Pancreas (tissue), 10 donors: ENCODE measurements at regions not wholly inside any gene's neighbourhood (a gene's known extent, or its start where the extent isn't known, plus 50 kb on each side); places are given as distances from the start of the nearest gene placed in this dataset.

Source experiments
- ATAC-seq, 4 donors: fragments of 200-7000 bp; cut with Tn5 transposase; one replicate each; pipeline versions ENCODE4 v1.8.0 to v1.9.1; 2020; ENCODE audit warnings: mild to moderate bottlenecking in 4 of 4, moderate library complexity in 4 of 4
- DNase-seq, 6 donors: peaks; one replicate each; pipeline ENCODE4 v3.0.0-alpha.2; 2020
- FAIRE-seq: peaks from 2 replicates; lab custom pipeline; 2012; peaks lifted over from hg19 to GRCh38; lab: Jason Lieb, UNC
- H3K27ac ChIP-seq, 4 donors: fragments of 200-600 bp; sonication (generic); 1 replicate in 3 of 4; 2 replicates in 1 of 4; pipeline versions ENCODE4 v1.5.0 to v1.8.0; 2020
- H3K27me3 ChIP-seq, 4 donors: fragments of 200-600 bp; one replicate each; pipeline ENCODE4 v1.8.0; 2021
- H3K36me3 ChIP-seq, 3 donors: fragments of 200-600 bp; sonication (generic) in 1 of 3; one replicate each; pipeline versions ENCODE4 v1.5.0 to v1.8.0; 2020 to 2021
- H3K4me1 ChIP-seq, 3 donors: fragments of 200-600 bp; one replicate each; pipeline ENCODE4 v1.8.0; 2021
- H3K4me3 ChIP-seq, 4 donors: fragments of 200-600 bp; sonication (generic) in 2 of 4; one replicate each; pipeline versions ENCODE4 v1.5.0 to v1.8.0; 2020 to 2021
- H3K9me3 ChIP-seq, 4 donors: fragments of 200-600 bp; one replicate each; pipeline ENCODE4 v1.8.0; 2021
- WGBS, 2 donors: extraction: QIAGEN DNeasy Blood & Tissue Kit; methylation state at CpG; one replicate each; pipeline ENCODE4 v1.1.7; 2013; 5-methylcytosine and 5-hydroxymethylcytosine counted together
- intact Hi-C, 3 donors: fragments of 100-400 bp; cut with DNase I; formaldehyde crosslinking; loops; one replicate each; pipeline versions ENCODE4 v1.11.1 to v1.14.2; 2022
- TF ChIP-seq, protein P1 (sequence below), 4 donors: fragments of 200-600 bp; sonication (generic) in 3 of 4; IDR thresholded peaks; one replicate each; pipeline versions ENCODE4 v1.5.0 to v1.8.0; 2021; ENCODE audit warnings: antibody characterized with exemption in 4 of 4
- donor health status: healthy with polysubstance abuse.
- donor health status: DM: no; HTN: no; CAD: no; lungs with moderate emphysema.
- donor health status: DM: no; HTN: no; CAD: no.
- donor health status: control.
- donor health status: control.
- donor health status: Bipolar disorder and iron deficiency.
- donor health status: DM: yes; HTN: yes; CAD: no.
- donor health status: DM: no; HTN: no; CAD: no.
- donor health status: DM: no; HTN: no; CAD: no.
- donor health status: DM: yes; HTN: yes; CAD: no.

DNA sequence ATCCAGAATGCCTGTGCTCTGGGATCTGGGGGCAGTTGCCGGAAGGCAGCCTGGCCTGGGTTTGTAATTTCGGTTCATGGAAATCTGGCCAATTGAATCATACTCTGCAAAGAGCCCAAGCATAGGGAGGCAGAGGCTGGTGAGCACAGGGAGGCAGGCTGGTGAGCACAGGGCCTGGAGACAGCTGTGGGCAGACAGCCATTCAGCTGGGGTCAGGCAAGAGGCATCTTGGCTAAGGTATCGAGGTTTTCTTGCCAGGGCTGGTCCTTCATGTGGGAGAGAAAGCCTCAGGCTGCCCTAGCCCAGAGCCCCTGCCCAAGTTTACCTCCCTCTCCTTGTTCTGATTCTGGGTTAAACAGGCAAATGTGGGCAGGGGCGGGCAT is 63.7 kb upstream of the BAIAP2L1 start:
- no peak overlapping the region for H3K27ac ChIP-seq
- DNase-seq (peak in 2 of 6 donors; percentile 20 to 29), ATAC-seq (peak; percentile 29 to 62 (median 42))

DNA sequence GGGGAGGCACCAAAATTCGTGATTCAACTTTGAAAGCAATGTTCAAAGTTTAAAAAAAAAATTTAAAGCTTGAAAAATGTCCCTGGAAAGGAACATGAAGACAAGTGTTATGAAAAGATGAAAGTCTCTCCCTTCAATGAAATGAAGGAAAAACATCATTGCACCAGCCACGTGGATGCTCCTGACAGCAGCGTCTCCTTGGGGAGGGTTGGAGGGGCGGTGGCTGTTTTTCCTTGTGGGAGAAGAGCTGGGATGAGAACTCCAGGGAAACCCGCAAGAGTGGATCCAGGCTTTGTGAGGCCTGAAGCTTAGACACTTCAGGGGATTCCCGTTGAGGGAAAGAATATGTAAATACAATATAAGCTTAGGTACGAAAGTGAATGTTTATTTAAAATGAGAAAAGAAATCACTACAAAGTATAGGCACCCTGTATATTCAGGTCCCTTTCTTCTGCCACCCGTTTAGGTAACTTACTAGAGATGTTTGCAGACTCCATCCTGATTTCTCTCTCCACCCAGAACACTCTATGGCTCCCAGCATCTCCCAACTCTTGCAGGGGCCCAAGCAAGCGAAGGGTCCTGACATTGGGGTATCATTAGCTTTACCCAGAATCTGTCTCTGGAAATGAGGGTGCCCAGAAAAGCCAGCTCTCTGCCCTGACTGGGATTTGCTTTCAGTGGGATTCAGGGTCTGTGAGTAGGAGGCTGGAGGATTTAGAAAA is 63.1 kb upstream of the BAIAP2L1 start:
- H3K4me3 ChIP-seq = no peak overlapping the region
- ATAC-seq (no peak), FAIRE-seq (no peak), DNase-seq (no peak)
- H3K27me3 ChIP-seq = no peaks in the 10 kb centered on the region
- H3K27ac ChIP-seq = no peak overlapping the region
- intact Hi-C loops = no loop called here
- WGBS, 2 donors = 75 to 86% methylated on average over 9 of the region's 9 CpGs
- TF ChIP-seq, protein P1, sequence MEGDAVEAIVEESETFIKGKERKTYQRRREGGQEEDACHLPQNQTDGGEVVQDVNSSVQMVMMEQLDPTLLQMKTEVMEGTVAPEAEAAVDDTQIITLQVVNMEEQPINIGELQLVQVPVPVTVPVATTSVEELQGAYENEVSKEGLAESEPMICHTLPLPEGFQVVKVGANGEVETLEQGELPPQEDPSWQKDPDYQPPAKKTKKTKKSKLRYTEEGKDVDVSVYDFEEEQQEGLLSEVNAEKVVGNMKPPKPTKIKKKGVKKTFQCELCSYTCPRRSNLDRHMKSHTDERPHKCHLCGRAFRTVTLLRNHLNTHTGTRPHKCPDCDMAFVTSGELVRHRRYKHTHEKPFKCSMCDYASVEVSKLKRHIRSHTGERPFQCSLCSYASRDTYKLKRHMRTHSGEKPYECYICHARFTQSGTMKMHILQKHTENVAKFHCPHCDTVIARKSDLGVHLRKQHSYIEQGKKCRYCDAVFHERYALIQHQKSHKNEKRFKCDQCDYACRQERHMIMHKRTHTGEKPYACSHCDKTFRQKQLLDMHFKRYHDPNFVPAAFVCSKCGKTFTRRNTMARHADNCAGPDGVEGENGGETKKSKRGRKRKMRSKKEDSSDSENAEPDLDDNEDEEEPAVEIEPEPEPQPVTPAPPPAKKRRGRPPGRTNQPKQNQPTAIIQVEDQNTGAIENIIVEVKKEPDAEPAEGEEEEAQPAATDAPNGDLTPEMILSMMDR (IDR thresholded peaks at IDR 0.05) = no peak
- H3K36me3 ChIP-seq = no peaks in the 10 kb centered on the region
- H3K9me3 ChIP-seq = no peaks in the 10 kb centered on the region
- H3K4me1 ChIP-seq = peaks cover 0 to 9% (median 0%) of the 10 kb centered on the region in 3 donors

More for the DNA sequence above, 63.7 kb upstream of the BAIAP2L1 start:
- WGBS, 2 donors = 49 to 59% methylated on average over 4 of the region's 4 CpGs
- TF ChIP-seq, protein P1 (IDR thresholded peaks at IDR 0.05) = no peak
- no peaks in the 10 kb centered on the region for H3K27me3 ChIP-seq
- intact Hi-C loops = no loop called here
- H3K36me3 ChIP-seq = no peaks in the 10 kb centered on the region
- no peaks in the 10 kb centered on the region for H3K9me3 ChIP-seq
- H3K4me1 ChIP-seq = peaks cover 0 to 9% (median 0%) of the 10 kb centered on the region in 3 donors
- H3K4me3 ChIP-seq = no peak overlapping the region
- FAIRE-seq = no peak

DNA sequence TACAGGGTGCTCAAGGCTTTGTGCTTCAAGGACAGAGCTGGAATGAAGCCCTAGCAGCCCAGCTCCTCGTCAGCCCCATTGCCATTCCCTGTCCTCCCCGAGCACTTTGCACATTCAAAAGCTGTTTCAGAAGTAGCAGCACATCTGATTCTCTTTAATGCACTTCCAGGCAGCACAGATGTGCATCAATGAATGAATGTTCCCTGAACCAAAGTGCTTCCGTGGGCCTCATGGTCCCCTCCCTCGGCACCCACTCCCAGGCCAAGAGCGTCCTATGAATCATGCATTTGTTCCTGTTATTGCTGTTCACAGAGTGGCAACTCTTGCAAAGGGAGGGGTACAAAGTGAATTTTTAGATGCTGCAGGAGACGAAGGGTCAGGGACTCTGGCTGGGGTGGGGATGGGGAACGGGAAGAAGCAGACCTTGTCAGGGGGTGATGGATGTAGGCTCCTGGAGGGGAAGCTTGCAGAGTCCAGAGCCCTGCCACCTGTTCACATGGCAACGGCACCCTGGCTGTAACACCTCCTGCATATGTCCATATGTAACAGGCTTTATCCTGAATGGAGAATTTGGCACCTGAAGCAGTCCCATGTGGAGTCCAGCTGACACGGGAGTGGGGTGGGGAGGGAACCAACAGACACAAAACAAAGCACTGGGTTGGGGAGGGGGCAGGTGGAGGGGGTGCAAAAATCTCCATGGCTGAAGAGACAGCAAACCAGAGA is 62.2 kb upstream of the BAIAP2L1 start:
- 69 to 81% methylated on average over 9 of the region's 9 CpGs for WGBS, 2 donors
- Histone ChIP-seq H3K4me3 (no peak overlapping the region), H3K9me3 (no peaks in the 10 kb centered on the region), H3K27me3 (no peaks in the 10 kb centered on the region), H3K36me3 (no peaks in the 10 kb centered on the region), H3K4me1 (peaks cover 0 to 9% (median 0%) of the 10 kb centered on the region in 3 donors), H3K27ac (no peak overlapping the region)
- ATAC-seq (no peak), FAIRE-seq (no peak), DNase-seq (no peak)
- intact Hi-C loops = no loop called here
- TF ChIP-seq, protein P1 (IDR thresholded peaks at IDR 0.05) = no peak

DNA sequence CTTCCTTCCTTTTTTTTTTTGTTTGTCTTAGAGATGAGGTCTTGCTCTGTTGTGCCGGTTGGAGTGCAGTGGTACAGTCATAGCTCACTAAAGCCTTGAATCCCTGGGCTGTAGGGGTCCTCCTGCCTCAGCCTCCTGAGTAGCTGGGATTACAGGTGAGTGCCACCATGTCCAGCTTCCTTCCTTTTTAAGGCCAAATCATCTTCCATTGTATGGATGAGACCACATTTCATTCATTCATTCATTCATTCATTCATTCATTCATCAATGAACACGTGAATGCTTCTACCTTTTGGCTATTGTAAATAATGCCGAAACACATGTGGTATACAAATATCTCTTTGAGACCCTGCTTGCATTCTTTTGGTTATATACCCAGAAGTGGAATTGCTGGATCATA is 60.0 kb upstream of the BAIAP2L1 start:
- ATAC-seq (no peak), DNase-seq (no peak), FAIRE-seq (no peak)
- H3K27me3 ChIP-seq = no peaks in the 10 kb centered on the region
- H3K36me3 ChIP-seq = no peaks in the 10 kb centered on the region
- intact Hi-C loops = no loop called here
- H3K9me3 ChIP-seq = no peaks in the 10 kb centered on the region
- no peak overlapping the region for H3K27ac ChIP-seq
- peaks cover 0 to 9% (median 0%) of the 10 kb centered on the region in 3 donors for H3K4me1 ChIP-seq
- H3K4me3 ChIP-seq = no peak overlapping the region
- TF ChIP-seq, protein P1 (IDR thresholded peaks at IDR 0.05) = no peak
- 78 to 85% methylated on average over 3 of the region's 3 CpGs for WGBS, 2 donors

DNA sequence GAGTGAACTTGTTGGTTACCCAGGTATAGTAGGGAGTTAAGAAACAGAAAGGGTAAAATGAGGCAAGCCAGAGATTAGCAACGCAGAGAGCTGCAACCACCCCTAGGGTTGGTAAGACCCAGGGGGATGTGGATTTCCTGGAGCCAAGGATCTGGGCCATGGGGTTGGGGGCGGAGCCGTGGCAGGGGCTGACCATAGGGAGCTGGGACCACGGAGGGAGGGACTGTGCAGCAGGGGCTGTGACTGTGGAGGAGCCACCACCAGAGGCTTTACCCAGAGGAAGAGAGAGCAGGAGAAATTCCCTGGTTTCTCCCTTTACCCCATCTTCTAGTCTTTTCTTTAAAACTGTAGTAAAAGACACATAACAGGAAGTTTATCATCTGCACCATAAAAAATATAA is 58.6 kb upstream of the BAIAP2L1 start:
- 68 to 78% methylated on average over 4 of the region's 4 CpGs for WGBS, 2 donors
- Histone ChIP-seq H3K9me3 (no peaks in the 10 kb centered on the region), H3K27me3 (no peaks in the 10 kb centered on the region), H3K27ac (no peak overlapping the region), H3K36me3 (no peaks in the 10 kb centered on the region), H3K4me3 (no peak overlapping the region), H3K4me1 (peaks cover 0 to 2% (median 0%) of the 10 kb centered on the region in 3 donors)
- FAIRE-seq (no peak), DNase-seq (no peak), ATAC-seq (no peak)
- TF ChIP-seq, protein P1 (IDR thresholded peaks at IDR 0.05) = no peak
- intact Hi-C loops = no loop called here
